ENCODE measurements at regions not wholly inside any gene's neighbourhood (a gene's known extent, or its start where the extent isn't known, plus 50 kb on each side); places are given as distances from the start of the nearest gene placed in this dataset.

DNA sequence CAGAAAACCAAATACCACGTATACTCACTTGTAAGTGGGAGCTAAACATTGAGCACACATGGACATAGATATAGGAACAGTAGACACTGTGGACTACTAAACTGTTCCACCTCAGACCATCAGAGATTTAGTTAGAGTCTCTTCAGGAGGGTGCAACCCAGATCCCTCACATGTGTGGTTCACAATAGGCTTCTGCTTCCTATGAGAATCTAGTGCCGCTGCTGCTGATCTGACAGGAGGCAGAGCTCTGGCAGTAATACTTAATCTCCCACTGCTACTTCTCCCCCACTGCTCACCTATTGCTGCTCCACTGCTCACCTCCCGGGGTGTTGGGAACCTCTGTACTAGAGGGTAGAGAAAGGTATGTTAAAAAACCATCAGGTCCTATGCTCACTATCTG, 533.3 kb downstream of the NSUN3 start:
- H3F3A ChIP-seq (ENCODE audit: insufficient read depth, low read length) = no peaks in the 10 kb centered on the region
- H3K27ac ChIP-seq (ENCODE audit: low read depth, low read length, poor library complexity, severe bottlenecking) = no peak overlapping the region
- H3K4me3 ChIP-seq (ENCODE audit: low read depth, low read length, poor library complexity, severe bottlenecking) = no peak overlapping the region
- no peaks in the 10 kb centered on the region for H3K4me1 ChIP-seq (ENCODE audit: insufficient read depth, low read length, severe bottlenecking)
- H3K36me3 ChIP-seq (ENCODE audit: insufficient read depth, low read length) = no peaks in the 10 kb centered on the region
- H3K9me3 ChIP-seq (ENCODE audit: low read length) = no peaks in the 10 kb centered on the region
- no peak overlapping the region for H2AFZ ChIP-seq (ENCODE audit: low read length)
- no peaks in the 10 kb centered on the region for H3K27me3 ChIP-seq (ENCODE audit: insufficient read depth, low read length)
- H3K4me2 ChIP-seq (ENCODE audit: low read length) = no peak overlapping the region
- TF ChIP-seq, protein P1, sequence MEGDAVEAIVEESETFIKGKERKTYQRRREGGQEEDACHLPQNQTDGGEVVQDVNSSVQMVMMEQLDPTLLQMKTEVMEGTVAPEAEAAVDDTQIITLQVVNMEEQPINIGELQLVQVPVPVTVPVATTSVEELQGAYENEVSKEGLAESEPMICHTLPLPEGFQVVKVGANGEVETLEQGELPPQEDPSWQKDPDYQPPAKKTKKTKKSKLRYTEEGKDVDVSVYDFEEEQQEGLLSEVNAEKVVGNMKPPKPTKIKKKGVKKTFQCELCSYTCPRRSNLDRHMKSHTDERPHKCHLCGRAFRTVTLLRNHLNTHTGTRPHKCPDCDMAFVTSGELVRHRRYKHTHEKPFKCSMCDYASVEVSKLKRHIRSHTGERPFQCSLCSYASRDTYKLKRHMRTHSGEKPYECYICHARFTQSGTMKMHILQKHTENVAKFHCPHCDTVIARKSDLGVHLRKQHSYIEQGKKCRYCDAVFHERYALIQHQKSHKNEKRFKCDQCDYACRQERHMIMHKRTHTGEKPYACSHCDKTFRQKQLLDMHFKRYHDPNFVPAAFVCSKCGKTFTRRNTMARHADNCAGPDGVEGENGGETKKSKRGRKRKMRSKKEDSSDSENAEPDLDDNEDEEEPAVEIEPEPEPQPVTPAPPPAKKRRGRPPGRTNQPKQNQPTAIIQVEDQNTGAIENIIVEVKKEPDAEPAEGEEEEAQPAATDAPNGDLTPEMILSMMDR (IDR thresholded peaks at IDR 0.05; ENCODE audit: low read length) = no peak
- no peak for TF ChIP-seq EZH2 (IDR thresholded peaks at IDR 0.05; ENCODE audit: borderline replicate concordance, low read length)
- no peaks in the 10 kb centered on the region for H3K79me2 ChIP-seq (ENCODE audit: insufficient read depth, low read length)
- H3K9me2 ChIP-seq (ENCODE audit: low read depth, low read length) = no peaks in the 10 kb centered on the region
- no peaks in the 10 kb centered on the region for H4K20me1 ChIP-seq (ENCODE audit: insufficient read depth, low read length)
- no peak overlapping the region for H3K9ac ChIP-seq (ENCODE audit: low read length)

DNA sequence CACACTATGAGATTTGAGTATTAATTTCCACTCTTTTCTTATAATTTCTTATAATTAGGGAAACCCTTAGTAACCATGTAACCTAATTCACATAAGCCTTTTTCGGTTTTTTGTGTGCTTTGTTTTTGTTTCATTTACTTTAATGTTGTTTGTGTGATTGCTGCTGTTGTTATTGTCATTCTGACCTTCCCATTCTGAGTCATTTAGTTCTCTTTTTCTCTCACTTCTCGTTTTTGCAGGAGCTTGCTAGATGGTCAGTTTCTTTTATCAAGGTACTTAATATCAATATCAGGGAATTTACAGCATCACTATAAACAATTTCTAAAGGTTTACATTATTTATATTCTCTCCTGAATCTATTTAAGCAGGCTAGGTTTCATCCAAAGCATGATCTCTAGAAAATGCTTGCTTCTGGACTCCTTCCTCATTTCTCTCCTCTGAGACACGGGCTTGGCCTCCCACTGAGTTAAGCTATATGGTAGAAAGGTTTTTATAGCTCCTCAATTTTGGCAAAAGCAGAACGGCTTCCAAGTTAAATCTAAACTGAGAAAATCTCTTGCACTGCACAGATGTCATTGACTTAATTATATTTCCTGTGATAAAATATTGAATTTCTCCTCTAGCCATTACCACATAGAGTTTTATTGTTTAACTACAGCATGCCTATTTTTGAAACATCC, 534.2 kb downstream of the NSUN3 start:
- Histone ChIP-seq H3K4me1 (ENCODE audit: insufficient read depth, low read length, severe bottlenecking) (no peaks in the 10 kb centered on the region), H3K36me3 (ENCODE audit: insufficient read depth, low read length) (no peaks in the 10 kb centered on the region), H2AFZ (ENCODE audit: low read length) (no peak overlapping the region)

DNA sequence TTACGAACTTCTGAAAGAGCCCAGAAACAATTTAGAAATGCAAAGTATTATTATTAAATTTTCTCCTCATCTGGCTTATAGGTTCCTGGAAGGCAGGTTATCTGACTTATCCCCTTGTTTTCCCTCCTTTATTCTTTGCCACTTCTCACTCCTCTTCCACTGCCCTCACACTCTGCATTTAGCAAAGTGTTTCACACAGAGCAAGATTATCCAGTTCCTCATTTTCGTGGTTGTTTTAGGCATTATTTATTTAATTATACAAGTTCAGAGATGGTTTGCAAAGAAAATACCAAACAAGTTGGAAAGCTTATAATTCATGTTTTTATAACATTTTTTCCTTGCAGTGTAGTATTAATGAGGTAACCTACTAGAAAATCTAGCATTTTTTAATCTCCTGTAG, 544.9 kb downstream of the NSUN3 start:
- no peak overlapping the region for H3K4me2 ChIP-seq (ENCODE audit: low read length)
- H3K27ac ChIP-seq (ENCODE audit: low read depth, low read length, poor library complexity, severe bottlenecking) = no peak overlapping the region
- no peaks in the 10 kb centered on the region for H3K4me1 ChIP-seq (ENCODE audit: insufficient read depth, low read length, severe bottlenecking)
- no peaks in the 10 kb centered on the region for H3K36me3 ChIP-seq (ENCODE audit: insufficient read depth, low read length)
- H3K79me2 ChIP-seq (ENCODE audit: insufficient read depth, low read length) = no peaks in the 10 kb centered on the region
- no peaks in the 10 kb centered on the region for H3K27me3 ChIP-seq (ENCODE audit: insufficient read depth, low read length)
- TF ChIP-seq EZH2 (IDR thresholded peaks at IDR 0.05; ENCODE audit: borderline replicate concordance, low read length) = no peak
- TF ChIP-seq, protein P1 (IDR thresholded peaks at IDR 0.05; ENCODE audit: low read length) = no peak
- H4K20me1 ChIP-seq (ENCODE audit: insufficient read depth, low read length) = no peaks in the 10 kb centered on the region
- H2AFZ ChIP-seq (ENCODE audit: low read length) = no peak overlapping the region
- no peaks in the 10 kb centered on the region for H3K9me3 ChIP-seq (ENCODE audit: low read length)
- no peak overlapping the region for H3K4me3 ChIP-seq (ENCODE audit: low read depth, low read length, poor library complexity, severe bottlenecking)
- no peaks in the 10 kb centered on the region for H3F3A ChIP-seq (ENCODE audit: insufficient read depth, low read length)
- H3K9me2 ChIP-seq (ENCODE audit: low read depth, low read length) = no peaks in the 10 kb centered on the region
- no peak overlapping the region for H3K9ac ChIP-seq (ENCODE audit: low read length)

More for the DNA sequence above, 534.2 kb downstream of the NSUN3 start:
- no peak overlapping the region for H3K9ac ChIP-seq (ENCODE audit: low read length)
- no peak overlapping the region for H3K4me3 ChIP-seq (ENCODE audit: low read depth, low read length, poor library complexity, severe bottlenecking)
- TF ChIP-seq, protein P1 (IDR thresholded peaks at IDR 0.05; ENCODE audit: low read length) = no peak
- TF ChIP-seq EZH2 (IDR thresholded peaks at IDR 0.05; ENCODE audit: borderline replicate concordance, low read length) = no peak
- H3K79me2 ChIP-seq (ENCODE audit: insufficient read depth, low read length) = no peaks in the 10 kb centered on the region
- H4K20me1 ChIP-seq (ENCODE audit: insufficient read depth, low read length) = no peaks in the 10 kb centered on the region
- H3K9me3 ChIP-seq (ENCODE audit: low read length) = no peaks in the 10 kb centered on the region
- H3K4me2 ChIP-seq (ENCODE audit: low read length) = no peak overlapping the region
- H3K27me3 ChIP-seq (ENCODE audit: insufficient read depth, low read length) = no peaks in the 10 kb centered on the region
- H3K9me2 ChIP-seq (ENCODE audit: low read depth, low read length) = no peaks in the 10 kb centered on the region
- no peak overlapping the region for H3K27ac ChIP-seq (ENCODE audit: low read depth, low read length, poor library complexity, severe bottlenecking)
- no peaks in the 10 kb centered on the region for H3F3A ChIP-seq (ENCODE audit: insufficient read depth, low read length)
